LHCN-M2 (cell line): ENCODE measurements at regions not wholly inside any gene's neighbourhood (a gene's known extent, or its start where the extent isn't known, plus 50 kb on each side); places are given as distances from the start of the nearest gene placed in this dataset.

Experiments used
- DNase-seq: peaks from one replicate; pipeline ENCODE4 v3.0.0-alpha.2; 2012; ENCODE audit warnings: low read depth

DNA sequence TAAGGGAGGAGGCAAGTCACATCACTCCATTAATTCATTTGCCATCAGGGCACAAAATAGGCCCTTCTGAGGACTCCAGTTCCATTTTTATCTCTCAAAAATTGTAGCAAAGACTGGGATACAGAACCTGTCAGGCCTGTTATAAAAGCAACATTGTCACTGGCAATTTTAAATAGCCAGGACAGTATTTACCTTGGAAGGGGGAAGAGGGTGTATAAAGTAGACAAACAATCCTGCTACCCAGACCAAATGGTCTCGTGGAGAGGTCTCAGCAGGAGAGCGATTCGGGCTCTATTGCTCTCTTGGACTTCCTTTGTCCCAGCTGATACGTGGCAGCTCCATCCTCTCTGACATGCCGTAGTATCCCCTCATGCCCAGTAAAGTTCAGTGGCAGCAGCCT, 740.3 kb upstream of the HS6ST1 start:
- no peak for DNase-seq

DNA sequence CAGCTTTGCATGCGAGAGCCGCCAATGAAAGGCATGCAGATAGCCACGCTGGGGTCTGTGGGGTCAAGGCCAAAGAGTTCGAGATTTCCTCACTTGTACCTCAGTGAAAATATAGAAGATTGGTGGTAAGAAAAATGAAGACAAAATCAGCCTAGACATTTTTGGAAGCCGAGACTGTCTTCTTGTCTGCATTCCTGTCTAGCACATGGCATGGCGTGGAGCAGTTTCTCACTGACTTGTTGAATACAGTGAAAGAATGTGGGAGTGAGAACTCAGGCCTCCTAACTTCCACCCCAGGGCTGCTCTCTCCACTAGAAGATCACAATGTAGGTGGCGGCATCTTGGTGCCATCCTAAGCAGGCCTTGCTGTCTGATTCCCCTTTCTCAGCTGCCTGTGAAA, 740.8 kb upstream of the HS6ST1 start:
- no peak for DNase-seq

DNA sequence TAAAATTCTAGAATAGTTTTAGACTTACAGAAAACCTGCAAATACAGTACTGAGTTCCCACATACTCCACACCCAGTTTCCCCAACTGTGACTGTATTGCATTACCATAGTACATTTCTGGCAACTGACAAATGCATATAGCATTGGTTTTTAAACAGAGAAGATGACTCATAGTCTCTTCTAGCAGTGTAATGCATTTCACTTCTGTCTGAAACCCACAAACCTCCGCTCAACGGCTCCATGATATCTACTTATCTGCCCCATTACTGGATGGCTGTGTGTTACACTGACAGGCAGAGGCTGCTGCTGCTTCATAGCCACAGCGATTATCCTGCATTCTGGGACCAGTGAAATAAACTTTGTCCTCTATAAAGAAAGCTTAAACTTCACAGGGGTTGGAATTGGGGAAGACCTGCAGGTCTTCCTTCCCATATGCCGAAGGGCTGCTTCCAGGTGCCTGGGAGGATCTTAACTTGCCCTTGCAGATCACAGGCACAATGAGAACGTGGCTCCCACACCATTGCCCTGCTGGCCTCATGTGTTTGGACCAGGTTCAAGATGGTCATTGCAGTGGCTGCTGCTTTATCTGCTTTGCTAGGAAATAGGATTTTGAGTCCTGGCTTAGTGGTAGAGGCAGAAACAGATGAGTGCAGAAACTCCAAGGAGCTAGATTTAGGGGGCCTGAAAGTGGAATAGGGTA, 742.6 kb upstream of the HS6ST1 start:
- no peak for DNase-seq

DNA sequence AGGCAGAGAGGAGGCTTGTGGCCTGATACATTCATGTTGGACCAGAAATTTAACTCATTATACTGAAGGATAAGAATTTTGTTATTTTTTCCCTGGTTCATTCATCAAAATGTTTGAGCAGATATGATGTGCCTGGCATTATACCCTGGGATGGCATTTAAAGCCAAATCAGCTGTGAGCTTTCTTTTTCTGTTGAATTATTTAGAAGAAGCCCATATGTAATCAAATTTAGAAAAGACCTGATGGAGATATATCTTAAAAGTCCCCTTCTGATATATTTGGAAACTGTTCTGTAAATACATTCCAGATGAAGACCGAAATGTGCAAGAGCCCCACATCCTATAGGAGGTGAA, 743.1 kb upstream of the HS6ST1 start:
- no peak for DNase-seq

DNA sequence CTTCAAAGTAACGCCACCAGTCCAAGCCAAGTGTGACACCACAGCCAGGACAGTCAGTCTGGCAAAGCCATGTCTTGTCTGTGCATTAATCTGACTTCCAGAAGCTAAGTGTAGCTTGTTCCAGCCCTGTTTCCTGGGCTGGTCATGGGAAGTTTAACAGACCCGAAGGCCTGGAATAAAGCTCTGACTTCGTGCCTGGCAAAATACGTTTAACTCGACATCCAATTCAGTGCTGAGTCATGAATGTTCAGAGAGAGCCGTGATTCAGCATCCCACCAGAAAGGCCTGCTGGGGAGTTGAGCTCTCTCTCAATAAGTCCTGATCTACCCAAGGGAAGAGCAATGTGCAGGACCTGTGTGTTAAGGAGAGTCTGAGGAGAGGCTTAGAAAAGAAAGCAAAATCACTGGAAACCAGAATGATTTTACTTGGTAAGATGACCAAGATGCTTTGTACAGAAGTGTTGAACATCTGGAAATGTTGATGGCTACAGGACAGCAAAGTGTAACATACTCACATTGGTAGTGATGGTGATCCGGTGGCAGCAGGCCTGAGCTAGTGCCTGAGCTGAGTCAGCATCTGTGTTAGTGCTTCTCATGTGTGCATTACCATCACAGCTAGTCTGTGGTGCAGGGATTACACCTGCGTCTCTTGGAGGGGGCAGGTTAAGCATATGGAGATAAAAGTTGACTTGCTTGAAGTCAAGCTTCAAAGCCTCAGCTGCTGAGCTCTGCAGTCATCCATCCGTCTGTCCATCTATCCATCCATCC, 743.7 kb upstream of the HS6ST1 start:
- no peak for DNase-seq

DNA sequence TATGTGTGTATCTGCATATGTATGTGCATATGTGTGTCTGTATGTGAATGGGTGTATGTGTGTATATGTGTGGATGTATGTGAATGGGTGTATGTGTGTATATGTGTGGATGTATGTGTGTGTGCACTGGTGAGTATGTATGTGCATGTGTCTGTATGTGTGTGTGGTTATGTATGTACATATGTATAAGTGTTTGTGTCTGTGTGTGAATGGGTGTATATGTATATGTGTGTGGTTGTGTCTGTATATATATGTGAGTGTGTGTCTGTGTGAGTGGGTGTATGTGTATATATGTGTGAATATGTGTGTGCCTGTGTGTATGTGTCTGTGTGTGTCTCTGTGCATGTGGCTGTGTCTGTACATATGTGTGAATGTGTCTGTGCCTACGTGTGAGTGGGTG, 748.4 kb upstream of the HS6ST1 start:
- DNase-seq, result no peak

DNA sequence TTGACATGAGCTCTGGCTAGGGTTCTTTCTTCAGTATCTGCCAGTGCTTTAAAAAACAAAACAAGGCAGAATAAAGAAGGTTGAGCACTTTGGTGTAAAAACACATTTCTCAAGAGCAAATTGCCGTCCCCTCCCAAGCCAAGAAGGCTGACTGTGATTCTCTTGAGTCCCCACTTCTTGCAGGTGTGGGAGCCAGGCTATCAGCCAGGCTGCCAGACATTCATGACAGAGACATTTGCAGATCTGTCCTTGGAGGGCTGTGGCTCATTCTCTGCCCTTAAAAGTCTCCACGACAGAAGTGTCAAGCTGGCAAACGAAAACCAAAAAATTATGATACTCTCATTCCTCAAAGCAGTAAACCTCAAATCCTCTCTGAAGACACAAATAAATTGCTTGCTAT, 749.3 kb upstream of the HS6ST1 start:
- no peak for DNase-seq

DNA sequence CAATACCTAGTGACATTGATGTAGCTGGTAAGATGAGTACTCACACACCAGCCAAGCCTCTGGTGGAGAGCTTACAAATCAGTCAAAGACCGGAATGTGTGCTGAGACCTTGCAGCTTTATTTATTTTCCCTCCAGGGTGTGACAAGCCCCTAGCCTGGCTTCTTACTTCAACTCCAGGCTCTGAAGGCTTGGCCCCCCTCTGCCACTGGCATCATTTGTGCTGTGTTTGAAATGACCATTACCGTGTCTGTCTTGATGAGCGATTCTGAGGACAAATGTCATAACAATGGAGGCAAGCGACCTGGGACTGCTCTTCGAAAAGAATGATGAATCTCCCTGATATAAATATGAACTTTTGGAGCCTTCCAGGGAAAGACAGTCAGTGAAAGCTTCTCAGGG, 749.9 kb upstream of the HS6ST1 start:
- DNase-seq, result no peak

DNA sequence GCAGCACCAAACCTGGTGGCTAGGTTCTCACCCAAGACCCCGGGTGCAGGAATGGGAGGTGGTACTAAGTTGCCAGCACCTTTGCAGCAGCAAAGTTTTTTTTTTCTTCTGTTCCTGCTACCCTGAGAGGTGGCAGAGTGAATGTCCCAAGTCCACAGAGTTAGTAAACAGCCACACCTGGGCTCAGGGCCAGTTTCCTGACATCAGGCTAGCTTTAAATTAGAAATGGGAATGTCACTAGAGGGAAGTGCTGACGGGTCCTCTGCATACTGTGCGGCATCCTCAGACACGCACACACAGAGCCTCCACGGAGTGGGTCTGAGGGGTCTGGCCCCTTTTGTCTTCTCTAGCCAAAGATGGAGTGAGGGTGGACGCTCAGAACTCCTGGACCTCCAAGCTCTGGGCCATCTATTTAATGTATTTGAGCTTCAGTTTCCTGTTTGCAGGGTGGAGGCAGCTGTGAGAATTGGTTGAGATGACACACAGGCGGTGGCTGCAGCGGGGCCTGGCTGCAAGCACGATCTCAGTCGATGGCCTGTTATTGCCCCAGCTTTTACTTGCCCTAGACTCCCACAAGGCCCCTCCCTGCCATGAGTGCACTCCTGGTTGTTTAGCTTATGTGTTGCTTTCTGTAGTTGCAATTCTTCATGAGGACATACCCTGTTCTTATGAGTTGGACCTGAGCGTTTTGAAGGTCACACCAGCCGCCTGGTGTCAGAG, 751.4 kb upstream of the HS6ST1 start:
- no peak for DNase-seq

DNA sequence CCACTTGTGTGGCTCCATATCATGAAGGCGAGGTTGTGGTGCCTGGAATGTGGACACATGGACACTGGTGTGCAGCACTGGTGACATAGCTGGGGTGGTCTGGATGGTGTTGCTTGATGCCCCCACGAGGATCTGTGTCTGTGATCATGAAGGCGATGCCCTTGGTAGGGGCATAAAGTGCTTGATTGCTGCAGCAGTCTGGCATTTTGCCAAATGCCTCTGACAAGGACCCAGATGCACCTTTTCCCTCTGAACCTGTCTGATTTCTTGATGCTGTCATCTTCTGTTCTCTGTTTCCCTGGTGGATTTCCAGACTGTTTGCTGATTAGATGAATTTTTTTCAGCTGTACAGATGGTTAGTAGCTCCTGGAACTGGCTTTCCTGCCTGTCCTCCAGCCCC, 752.0 kb upstream of the HS6ST1 start:
- no peak for DNase-seq

DNA sequence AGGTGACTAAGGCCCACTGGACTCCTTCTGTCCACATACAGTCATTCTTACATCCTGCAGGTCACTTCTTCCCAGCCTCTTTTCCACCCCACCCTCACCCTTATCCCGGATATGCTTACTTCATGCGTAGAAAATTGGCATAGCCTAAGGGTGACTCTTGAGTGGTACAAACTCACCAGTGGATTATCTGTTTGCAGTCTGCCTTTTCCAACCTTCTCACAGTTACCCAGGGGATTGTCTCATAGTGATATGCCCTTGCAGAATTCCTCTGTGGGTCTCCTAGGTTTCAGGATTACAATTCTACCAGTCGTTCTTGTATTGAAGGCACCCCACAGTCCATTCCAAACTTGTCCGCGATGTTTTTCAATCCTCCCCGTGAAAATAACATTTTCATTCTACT, 752.9 kb upstream of the HS6ST1 start:
- no peak for DNase-seq

DNA sequence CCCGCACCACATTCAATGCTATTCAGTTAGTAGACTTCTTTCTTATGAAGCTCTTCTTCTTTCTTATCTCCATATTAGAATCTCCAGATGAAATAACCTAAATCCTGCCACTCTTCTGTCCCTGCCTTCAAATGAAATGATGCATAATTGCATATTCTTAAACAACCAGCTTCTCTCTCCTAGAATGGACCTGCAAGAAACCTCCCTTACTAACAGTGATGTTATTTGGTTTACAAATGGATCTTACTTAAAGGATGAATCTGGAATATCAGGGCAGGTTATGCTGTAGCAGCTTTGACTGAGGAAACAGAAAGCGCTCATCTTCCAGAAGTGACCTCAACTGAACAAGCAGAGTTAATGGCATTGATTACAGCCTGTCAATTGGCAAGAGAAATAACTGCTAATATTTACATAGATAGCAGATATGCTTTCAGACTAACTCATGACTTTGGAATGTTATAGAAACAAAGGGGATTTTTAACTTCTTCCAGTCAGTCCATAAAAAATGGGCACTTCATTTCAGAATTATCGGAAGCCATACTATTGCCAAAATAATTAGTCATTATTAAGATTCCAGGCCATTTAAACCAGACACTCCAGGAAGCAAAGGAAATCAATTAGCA, 755.7 kb upstream of the HS6ST1 start:
- no peak for DNase-seq

DNA sequence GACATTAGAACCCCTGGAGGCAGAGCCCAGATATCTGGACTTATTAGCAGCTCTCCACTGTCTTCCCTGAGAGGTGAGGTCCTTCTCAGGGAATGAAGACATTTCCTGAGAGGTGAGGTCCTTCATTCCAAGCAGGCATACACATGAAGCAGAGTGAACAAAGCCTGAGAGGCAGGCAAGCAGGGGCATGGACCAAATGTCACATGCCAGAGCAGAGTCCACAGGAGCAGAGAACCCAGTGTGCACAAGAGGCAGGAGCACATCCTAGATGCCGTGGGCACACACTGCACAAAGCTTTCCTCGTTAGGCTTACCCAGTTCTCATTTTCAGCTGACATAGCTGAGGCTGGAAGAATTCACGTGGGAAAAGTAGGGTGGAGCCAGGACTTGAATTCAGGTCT, 759.9 kb upstream of the HS6ST1 start:
- DNase-seq, result no peak

DNA sequence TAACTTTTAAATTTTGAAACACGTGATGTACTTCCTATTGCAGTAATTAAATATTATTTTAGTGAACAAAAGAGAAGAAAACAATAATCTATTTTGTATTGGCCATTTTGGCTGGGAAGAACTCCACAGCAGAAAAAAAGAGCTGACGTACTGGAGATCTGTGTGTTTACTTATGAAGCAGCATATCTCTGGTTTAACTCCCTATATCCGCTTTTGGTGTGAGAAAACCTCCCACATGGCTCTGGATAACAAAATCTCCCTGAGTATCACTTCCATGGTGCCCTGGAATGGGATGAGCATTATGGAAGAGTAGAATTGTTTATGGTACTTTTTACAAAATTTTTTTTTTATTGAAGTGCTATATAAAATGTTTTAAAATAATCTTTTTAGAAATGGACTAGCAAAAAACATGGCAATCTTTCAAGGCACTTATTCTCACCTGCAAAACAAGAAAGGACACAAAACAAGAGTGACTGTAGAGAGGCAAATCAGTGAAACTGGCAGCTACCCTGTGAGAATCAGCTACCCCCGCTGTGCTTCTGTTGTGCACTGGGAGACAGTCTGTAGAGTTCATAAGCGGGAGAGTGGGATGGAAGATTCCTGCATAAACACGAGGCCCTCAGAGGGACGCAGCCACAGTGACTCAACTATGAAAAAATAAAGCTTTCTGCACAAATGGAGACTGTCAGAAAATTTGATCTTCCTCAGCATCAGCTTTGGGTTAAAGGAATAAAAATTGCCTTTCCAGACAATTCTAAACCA, 762.2 kb upstream of the HS6ST1 start:
- DNase-seq, result no peak

DNA sequence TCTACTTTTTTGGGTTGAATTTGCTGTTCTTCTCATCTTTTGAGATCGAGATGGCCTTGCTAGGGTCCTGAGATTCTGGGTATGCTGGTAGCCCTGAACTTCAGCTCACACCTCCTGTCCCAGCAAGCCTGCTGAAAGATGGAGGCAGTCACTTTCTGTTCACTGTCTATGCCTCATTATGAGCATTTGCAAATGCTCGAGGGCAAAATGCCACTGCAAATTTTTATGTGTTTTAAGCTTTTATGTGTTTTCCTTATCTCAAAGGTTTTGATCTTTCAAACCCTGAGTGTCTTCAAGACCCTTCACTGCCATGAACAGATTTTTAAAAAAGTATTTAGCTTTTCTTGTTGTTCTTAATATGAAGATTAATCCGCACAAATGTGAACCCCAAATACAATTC, 766.7 kb upstream of the HS6ST1 start:
- DNase-seq, result no peak

DNA sequence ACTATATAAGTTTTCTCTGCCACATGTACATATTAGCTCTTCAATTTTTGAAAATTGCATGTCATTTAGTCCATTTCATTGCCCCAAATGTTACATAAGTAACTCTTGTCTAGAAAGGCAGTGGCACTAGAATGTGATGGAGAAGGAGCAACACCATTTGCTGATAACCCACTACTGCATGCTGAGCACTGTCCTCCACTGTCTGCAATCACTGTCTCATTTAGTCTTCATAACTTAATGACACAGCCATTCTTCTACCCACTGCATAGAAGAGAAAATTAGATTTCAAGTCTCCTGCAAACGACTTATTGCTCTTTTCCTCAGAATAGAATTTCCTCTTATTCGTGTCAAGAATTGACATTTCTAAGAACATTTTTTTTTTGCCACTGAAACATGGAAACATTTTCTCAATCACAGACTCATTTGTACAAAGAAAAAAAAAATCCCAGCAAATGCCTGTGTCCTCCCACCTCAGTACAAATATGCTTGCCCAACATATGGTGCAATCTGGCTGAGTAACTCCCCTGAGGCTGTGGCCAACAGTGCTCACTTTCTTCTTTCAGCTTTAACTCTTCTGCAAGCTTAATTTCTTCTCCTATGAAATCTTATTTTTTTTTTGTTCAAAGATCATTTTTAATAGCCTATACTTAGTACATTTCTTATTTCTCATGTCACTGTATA, 768.6 kb upstream of the HS6ST1 start:
- no peak for DNase-seq

DNA sequence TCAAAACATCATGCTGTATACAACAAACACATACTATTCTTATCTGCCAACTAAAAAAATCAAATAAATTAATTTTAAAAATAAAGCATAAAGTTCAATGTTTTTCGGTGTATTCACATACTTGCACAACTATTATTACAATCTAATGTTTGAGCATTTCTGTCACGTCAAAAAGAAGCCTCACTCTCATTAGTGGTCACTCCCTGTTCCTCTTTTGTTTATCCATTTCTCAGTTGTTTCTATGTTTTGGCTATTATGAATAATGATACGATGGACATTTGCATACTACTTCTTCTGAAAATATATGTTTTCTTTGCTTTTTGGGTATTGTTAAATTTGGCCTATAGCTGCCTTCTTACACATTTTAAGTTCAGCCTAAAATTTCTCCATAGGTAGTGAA, 773.0 kb upstream of the HS6ST1 start:
- DNase-seq, result no peak

DNA sequence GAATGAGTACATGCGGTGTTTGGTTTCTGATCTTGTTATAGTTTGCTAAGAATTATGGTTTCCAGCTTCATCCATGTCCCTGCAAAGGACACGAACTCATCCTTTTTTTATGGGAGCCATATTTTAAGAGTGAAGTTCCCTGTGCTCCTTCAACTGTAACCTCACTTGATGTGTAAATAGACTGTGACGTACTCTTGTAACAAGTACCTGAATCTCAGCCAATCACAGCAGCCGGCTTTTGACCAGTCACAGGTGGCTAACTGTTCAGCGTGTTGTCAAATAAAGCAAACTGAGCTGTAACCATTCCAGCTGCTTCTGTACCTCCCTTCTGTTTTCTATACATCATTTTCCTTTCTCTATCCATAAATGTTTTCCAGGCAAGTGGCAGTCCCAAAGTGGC, 774.3 kb upstream of the HS6ST1 start:
- DNase-seq, result no peak

DNA sequence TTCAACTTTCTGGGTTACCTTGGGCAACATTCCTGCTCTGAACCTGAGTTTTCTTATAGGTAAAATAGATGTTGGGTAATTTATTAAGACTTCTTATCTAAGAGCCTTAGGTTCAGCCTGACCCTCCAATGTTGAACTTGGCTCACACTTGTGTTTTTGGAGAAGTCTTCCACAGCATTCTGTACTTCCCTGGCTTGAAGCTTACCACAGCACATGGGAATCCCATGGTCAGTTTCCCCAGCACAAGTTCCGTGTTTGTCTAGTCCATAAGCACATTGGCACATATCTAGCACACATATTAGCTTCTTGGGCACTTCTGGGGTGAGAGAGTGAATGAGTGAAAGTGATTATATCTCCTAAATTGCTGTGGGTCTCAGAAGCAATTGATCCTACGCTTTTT, 782.5 kb upstream of the HS6ST1 start:
- no peak for DNase-seq

DNA sequence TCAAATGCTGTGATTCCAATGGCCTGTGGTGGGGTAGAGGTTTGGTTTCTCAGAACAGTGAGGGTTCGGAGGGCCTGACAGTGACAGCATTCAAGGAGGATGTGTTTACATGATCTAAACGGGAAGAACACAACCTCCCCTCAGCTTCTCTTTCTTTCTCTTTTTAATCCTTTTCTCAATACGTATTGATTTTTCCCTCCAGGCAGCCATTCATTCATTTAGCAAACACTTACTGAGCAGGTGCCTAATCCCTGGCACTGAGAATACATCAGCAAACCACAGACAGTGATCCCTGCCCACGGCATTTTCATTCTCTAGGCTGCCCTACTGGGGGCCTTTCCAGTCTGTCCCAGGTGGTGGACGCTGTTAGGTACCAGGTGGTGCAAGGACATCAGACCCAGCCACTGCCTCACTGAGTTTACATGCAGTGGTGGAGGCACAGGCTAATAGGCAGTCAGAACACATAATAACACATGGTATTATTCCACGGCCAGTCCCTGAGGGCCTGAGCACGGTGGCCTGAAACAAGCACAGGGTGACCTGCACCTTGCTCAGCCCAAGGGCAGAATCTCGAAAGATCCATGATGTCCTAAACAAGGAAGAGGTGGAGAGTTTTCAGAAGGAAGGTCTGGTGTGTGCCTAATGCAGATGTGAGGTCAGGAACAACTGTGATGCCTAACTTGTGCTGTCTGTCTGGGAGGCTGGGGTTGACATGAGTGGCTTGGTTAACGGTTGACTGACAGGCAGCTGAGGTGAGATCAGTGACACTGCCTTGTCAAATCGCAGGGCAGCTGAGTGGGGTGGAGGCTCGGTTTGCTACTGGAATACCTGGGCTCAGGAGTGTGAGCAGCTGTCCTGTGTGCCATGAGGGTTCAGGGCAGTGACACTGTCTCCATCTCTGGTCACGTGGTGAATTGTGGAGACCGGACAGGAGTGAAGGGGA, 785.5 kb upstream of the HS6ST1 start:
- no peak for DNase-seq
